Stimulated activated CD8-positive, alpha-beta memory T cell treated with anti-CD3 and anti-CD28 coated beads, Interleukin-7, amount 100 ng/mL, for 4 hours (primary cell): ENCODE measurements at regions not wholly inside any gene's neighbourhood (a gene's known extent, or its start where the extent isn't known, plus 50 kb on each side); places are given as distances from the start of the nearest gene placed in this dataset.

Source experiments
- DNase-seq, 2 donors: peaks; one replicate each; pipeline ENCODE4 v3.0.0-alpha.2; 2020; ENCODE audit warnings: low read depth in 2 of 2

DNA sequence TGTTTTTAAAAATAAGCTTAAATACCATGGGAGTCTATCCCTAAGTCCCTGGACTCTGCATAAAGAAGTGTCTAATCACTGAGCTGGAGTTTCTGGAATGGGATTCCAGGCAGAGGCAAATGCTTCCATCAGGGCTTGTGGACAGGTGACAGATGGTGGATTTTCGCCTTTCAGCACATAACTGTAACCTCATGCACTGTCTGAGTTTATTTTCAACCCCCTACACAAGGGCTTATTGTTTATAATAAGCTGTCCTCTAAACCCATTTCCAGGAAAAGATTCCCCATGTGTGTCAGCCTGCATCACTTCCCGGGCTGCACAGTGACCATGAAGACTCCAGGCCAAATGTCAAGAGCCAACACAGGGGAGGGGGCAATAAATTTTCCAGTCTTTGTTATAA lies 264.0 kb downstream of the PIK3R1 start:
- DNase-seq, result no peak

GRCh38 chr5:68480335-68480940 lies 264.9 kb downstream of the PIK3R1 start:
- DNase-seq, result no peak

DNA sequence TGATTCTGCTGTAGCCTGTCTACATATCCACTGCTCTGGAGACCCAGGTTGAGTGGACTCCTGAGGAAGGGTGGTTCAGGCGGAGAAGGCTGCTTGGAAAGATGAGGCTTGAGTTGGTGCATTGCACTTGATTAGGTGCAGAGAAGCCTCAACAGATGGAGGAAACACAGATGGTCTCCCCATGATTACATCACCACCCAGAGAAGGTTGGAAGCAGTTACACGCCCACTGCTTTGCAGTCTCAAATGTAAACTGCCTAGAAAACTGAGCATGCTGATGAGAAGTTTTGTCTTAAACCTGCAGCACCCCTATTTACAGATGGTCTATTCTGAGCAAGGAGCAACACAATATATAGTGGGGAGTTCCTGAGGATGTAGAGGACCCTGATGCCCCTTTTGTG lies 266.6 kb downstream of the PIK3R1 start:
- DNase-seq, result no peak

DNA sequence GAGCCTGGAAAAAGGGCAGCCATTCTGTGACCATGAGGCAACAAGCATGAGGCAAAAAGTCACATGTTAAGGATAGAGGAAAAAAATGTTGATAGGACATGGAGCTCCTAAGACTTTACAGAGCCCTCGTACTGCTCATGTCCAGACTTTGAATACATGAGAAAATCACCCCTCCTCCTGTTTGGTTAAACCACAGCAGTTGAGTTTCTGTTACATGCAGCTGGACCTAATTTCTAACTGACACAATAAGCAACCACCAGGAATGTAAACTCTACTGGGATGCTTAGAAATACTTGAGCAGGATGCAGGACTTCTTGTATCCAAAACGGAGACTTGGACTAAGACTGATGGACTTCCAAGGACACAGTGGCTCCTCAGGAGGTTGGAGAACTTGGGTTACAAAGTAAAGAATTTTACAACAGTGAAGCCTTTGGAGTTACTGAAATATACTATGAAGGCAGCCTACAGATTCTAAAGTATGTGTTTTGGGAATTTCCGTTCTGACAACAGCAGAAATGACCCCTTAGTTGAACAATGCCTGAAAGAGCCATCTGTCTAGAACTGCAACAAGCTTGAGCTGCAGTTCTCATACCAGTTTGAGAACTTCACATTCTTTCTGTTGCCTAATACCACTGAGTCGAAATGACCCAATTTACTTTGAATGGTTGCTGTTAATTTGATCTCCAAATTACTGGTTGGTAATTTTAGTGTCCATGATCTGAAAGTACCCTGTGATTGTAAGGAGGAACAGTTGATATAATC lies 268.9 kb downstream of the PIK3R1 start:
- no peak for DNase-seq

GRCh38 chr5:68489556-68489955 lies 274.0 kb downstream of the PIK3R1 start:
- DNase-seq, result no peak

DNA sequence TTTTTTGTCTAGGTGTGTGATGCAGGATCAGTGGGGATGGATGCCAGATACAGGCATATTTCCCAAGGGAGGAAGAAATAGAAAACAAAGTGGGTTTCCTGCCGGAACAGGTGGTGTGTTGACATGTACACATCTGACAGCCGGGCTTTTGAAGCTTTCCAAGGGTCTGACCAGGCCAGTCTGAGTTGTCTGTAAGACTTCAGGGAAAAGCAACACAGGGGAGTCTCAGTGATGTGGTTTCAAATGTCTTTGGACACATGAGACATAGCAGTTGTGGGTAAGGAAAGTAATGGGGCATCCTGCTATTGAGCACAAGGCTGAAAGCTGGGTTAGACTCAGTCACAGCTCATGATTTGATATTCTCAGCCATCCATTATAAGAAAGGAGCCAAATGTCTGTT lies 274.9 kb downstream of the PIK3R1 start:
- no peak for DNase-seq

DNA sequence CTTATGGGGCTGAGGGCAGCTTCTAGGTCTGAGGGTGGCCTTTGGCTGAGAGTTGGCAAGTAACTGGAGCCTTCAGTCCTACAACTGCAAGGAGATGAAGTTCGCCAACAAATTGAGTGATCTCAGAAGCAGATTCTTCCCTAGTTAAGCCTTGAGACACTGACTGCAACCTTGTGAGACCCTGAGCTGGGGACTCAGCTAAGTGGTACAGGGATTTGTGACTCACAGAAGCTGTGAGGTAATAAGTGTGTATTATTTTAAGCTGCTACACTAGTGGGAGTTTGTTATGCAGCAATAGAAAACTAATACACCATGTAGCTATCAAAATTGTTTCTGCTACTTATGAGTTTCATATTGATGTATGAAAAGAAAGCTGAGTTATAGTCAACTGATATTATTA lies 279.2 kb downstream of the PIK3R1 start:
- DNase-seq, result no peak

GRCh38 chr5:68499987-68500386 lies 284.4 kb downstream of the PIK3R1 start:
- no peak for DNase-seq

- no peak for DNase-seq
These were observed 285.3 kb downstream of the PIK3R1 start for GRCh38 chr5:68500813-68501212.

GRCh38 chr5:68502531-68502930 lies 287.0 kb downstream of the PIK3R1 start:
- DNase-seq, result no peak

DNA sequence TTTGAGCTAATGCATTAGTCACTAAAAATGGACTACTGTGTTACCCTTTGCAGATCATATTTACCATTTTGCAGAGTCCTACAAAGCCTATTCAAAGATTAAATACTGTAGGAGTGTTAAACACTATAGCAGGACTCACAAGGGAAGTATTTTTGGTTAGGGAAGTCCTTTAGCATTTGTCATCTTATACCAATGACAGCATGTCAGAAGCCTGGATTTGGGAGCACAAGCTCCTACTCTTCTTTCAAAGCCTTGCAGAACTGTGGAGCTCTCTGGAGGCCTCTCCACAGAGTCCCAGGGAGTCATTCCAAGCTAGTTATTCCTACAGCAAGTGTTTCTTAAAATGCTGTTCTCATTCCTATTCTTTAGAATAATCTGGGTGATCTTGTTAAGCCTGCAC lies 288.8 kb downstream of the PIK3R1 start:
- DNase-seq, result no peak

DNA sequence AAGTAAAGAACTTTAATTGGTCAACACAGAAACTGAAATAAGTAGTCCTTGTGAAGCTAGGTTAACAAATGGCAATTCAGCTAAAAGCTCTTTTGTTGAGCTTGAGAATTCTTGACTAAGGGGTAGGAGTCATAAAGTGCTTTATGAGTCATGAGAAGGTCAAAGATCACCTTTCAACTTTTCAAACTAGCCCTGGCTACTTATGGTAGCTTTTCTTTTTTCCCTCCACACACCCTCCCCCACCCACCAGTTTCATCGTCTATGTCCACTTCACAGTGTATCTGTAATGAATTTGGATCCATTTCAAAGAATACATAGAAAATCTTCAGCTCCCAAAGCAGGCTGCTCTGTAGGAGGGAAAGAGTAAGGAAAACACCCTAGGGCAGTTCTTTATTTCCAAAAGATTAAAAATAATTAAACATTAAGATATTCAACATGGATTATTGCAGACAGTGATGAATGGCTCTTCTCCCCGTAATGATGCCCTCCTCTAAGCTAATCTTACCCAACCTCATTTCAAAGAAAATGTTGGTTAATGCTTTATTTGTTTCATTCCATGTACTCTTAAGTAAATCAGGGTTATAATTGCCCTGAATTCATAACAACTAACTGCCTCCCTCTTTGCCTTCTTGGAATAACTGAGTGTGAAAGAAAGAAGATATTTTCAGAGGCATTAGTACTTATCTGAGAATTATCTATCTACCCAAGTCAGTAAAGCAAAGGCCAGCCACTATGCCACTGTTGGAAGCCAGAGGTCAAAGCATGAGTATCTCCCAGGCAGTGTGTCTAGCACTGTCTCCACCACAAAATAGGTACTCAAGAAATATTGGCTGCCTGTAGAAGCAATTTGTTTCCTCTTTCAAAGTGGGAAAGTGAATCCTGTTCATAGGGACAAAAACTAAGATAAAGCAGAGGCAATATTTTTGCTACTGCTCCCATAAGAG lies 290.6 kb downstream of the PIK3R1 start:
- no peak for DNase-seq

GRCh38 chr5:68515514-68515913 lies 300.0 kb downstream of the PIK3R1 start:
- no peak for DNase-seq

- DNase-seq, result no peak
These were observed 302.7 kb downstream of the PIK3R1 start for GRCh38 chr5:68518286-68518685.

GRCh38 chr5:68519143-68519542 lies 303.6 kb downstream of the PIK3R1 start:
- no peak for DNase-seq

- no peak for DNase-seq
These were observed 306.2 kb downstream of the PIK3R1 start for GRCh38 chr5:68521776-68522175.

DNA sequence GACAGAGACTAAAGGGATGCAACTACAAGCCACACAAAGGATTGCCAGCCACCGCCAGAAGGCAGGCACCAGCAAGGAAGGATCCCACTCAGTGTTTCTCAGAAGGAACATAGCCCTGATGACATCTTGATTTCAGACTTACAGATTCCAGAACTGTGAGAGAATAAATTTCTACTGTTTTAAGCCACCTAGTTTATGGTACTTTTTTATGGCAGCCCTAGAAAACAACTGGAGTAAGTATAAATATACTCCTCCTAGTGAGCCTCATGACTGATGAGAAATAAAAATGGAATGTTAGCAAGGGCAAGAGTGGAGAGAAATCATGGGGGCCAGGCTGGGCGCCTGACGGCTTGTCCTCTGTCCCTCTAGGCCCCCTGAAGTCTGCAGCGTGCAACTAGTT lies 307.3 kb downstream of the PIK3R1 start:
- DNase-seq, result no peak

DNA sequence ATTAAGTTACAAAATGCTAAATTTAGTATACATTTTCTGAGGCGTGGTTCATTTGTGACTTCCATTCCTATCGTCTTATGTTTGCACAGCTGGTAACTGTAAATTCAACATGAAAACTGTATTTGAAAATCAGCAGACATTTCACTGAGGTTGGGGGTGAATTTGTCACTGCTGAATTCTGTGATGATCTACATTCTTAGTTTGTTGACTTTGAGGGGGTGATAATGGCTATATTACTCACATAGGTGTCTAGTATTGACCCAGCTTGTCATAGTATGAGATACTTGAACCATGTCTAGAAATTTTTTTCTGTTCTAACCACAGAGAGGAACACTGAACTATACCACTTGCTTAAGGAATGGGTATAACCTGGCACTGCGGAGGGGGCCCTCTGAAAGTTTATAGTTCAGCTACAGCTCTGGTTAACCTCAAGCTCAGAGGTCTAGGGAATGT lies 313.3 kb downstream of the PIK3R1 start:
- no peak for DNase-seq

DNA sequence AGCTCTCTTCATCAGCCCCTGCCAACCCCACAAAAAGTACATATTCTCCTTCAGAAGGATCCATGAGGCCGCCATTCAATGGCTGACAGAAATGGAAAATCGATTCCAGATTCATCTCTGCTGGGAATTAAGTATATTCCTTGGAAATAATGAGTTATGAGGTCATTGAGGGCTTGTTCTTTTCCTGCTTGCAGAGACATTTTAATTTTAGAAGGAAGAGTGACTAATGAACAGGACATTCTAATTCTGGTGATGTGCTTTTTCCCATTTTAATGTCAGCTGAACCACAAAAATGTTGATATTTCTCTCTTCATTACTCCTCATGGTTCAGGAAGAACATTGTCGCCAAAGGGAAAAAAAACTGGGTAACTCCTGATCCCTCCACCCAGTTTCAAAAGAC lies 314.0 kb downstream of the PIK3R1 start:
- DNase-seq, result no peak

GRCh38 chr5:68531970-68532369 lies 316.4 kb downstream of the PIK3R1 start:
- no peak for DNase-seq

- no peak for DNase-seq
These were observed 317.5 kb downstream of the PIK3R1 start for GRCh38 chr5:68533051-68533450.

DNA sequence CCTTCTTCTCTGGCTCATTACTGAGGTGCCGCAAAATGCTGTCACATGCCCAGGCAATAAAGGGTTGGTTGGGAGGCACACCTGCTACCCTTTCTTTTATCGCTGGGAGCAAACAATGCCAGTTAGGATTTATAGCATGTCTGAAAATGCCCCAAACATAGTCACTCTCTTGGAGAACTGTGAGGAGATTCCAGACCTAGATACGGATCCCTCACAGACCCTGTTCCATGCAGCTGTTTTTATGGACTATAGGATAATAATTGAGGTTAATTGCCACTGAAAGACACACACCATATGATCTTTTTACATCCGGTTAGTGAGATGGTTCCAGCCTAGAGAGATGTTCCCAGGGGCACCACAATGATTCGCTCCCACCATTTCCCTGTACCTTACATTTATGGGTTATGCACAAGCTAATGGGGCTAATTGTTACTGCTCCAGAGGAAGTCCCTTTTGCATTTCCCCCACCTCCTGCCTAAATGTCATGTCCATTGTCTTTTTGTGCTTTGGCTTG lies 318.1 kb downstream of the PIK3R1 start:
- DNase-seq, result no peak
